ENCODE measurements at regions not wholly inside any gene's neighbourhood (a gene's known extent, or its start where the extent isn't known, plus 50 kb on each side); places are given as distances from the start of the nearest gene placed in this dataset.
"Not testable (repeated sequence)": the region's sequence is repeated elsewhere in the genome, so short reads cannot be mapped to it uniquely, and the experiment has no call there.

DNA sequence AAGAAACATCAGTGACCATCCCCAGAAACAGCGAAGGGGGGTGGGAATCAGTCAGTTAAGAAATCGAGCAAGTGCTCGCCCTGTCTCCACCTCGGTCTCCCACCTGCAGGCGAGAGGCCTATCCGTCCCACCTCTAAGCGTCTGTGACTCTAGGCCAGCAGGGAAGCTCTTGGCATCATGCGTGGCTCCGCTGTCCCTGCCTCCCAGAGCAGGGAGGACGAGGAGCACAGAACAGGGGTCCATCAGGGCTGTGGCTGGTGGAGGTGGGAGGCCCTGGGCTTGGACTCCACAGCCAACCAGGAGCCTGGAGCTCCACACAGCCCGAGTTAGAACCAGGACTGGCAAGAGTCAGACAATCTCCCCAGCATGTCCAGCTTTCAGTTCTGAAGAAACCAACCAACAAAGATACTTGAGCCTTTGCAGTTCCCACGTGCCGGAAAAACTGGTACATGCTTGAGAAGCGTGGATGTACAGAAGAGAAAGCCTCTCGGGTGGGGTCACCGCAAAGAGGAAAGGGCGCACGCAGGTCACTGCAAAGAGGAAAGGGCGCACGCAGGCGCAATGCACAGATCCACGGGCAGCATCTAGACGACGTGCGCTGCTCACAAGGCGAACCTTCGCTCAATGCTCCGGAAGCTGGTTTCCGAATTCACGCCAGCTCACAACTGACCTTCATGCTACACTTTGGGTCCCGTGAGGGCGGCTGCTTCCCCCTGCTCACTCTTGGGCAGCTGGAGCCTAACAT lies 104.5 kb upstream of the ALKAL2 start:
- TF ChIP-seq, protein P1, sequence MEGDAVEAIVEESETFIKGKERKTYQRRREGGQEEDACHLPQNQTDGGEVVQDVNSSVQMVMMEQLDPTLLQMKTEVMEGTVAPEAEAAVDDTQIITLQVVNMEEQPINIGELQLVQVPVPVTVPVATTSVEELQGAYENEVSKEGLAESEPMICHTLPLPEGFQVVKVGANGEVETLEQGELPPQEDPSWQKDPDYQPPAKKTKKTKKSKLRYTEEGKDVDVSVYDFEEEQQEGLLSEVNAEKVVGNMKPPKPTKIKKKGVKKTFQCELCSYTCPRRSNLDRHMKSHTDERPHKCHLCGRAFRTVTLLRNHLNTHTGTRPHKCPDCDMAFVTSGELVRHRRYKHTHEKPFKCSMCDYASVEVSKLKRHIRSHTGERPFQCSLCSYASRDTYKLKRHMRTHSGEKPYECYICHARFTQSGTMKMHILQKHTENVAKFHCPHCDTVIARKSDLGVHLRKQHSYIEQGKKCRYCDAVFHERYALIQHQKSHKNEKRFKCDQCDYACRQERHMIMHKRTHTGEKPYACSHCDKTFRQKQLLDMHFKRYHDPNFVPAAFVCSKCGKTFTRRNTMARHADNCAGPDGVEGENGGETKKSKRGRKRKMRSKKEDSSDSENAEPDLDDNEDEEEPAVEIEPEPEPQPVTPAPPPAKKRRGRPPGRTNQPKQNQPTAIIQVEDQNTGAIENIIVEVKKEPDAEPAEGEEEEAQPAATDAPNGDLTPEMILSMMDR (IDR thresholded peaks at IDR 0.05; ENCODE audit: insufficient read depth, low read length, missing control alignments) = no peak

DNA sequence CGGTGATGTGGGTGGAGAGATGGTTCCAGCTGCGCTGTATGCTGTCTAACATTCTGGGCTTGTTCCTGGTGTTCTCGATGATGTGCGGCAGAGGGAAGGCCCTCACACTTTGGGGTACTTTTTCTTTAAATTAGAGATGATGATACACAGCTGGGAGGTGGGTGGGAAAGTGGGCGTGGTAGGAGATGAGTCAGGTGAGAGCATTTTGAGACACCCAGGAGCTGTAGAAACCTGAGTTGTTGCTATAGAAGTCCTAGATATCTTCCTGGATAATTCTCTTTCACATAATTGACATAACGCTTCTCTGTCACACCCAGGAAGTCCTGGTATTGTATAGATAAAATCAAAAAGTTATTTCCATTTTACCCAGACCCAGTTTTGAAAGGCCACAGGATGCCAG lies 103.8 kb upstream of the ALKAL2 start:
- TF ChIP-seq, protein P1 (IDR thresholded peaks at IDR 0.05; ENCODE audit: insufficient read depth, low read length, missing control alignments) = no peak
- H3K4me3 ChIP-seq (ENCODE audit: low read depth, low read length) = no peak overlapping the region
- DNase-seq (ENCODE audit: low read depth, low spot score) = no peak
- ChIA-PET CTCF (no interaction called here), POLR2A (no interaction called here)

More for the DNA sequence above, 104.5 kb upstream of the ALKAL2 start:
- ChIA-PET CTCF (no interaction called here), POLR2A (no interaction called here)
- DNase-seq (ENCODE audit: low read depth, low spot score) = no peak
- no peak overlapping the region for H3K4me3 ChIP-seq (ENCODE audit: low read depth, low read length)

DNA sequence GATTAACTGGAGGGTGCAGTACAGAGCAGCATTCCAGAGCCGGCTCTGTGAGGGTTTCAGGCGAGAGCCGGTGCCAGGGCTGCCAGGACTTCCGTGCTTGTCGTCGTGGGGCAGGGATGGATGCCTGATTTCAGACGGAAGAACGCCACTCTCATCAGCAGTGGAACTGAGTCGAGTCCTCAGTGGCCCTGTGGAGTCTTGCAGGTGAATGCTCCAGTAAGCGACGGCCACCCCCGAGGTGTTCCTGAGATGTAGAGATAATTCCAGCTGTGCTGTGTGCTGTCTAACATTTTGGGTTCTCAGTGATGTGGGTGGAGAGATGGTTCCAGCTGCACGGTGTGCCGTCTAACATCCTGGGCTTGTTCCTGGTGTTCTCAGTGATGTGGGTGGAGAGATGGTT lies 103.1 kb upstream of the ALKAL2 start:
- H3K4me3 ChIP-seq (ENCODE audit: low read depth, low read length) = no peak overlapping the region
- ChIA-PET POLR2A (no interaction called here), CTCF (no interaction called here)
- TF ChIP-seq, protein P1 (IDR thresholded peaks at IDR 0.05; ENCODE audit: insufficient read depth, low read length, missing control alignments) = no peak
- DNase-seq (ENCODE audit: low read depth, low spot score) = no peak

DNA sequence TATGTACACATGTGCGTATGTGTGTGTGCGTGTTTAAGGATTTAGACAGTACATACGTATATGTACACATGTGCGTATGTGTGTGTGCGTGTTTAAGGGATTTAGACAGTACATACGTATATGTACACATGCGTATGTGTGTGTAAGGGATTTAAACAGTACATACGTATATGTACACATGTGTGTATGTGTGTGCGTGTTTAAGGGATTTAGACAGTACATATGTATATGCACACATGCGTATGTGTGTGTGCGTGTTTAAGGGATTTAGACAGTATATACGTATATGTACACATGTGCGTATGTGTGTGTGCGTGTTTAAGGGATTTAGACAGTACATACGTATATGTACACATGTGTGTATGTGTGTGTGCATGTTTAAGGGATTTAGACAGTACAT lies 102.1 kb upstream of the ALKAL2 start:
- CTCF ChIA-PET; POLR2A ChIA-PET; H3K4me3 ChIP-seq (ENCODE audit: low read depth, low read length); DNase-seq (ENCODE audit: low read depth, low spot score): not testable (repeated sequence)

DNA sequence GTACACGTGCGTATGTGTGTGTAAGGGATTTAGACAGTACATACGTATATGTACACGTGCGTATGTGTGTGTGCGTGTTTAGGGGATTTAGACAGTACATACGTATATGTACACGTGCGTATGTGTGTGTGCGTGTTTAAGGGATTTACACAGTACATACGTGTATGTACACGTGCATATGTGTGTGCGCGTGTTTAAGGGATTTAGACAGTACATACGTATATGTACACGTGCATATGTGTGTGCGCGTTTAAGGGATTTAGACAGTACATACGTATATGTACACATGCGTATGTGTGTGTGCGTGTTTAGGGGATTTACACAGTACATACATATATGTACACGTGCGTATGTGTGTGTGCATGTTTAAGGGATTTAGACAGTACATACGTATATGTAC lies 100.9 kb upstream of the ALKAL2 start:
- CTCF ChIA-PET; POLR2A ChIA-PET; H3K4me3 ChIP-seq (ENCODE audit: low read depth, low read length); DNase-seq (ENCODE audit: low read depth, low spot score): not testable (repeated sequence)

DNA sequence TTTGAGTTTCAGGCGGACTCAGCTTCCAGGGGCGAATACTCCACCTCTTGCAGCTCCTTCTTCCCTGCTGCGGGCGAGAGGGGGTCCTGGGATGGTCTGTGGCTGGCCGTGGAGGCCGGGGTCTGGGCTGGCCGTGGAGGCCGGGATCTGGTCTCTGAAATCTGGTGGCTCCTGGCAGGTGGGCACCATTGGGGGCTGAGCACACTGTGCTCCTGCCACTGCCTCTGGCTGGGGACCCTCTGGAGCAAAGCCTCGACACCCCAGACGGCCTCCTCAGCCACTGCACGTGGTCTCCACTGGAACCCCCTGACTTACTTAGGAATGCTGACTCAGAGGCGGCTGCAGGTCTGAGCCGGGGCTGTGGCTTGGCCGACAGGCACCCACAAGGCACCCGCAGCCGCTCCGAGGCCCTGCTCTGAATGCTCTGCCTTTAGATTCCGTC lies 100.1 kb upstream of the ALKAL2 start:
- H3K4me3 ChIP-seq (ENCODE audit: low read depth, low read length) = no peak overlapping the region
- TF ChIP-seq, protein P1 (IDR thresholded peaks at IDR 0.05; ENCODE audit: insufficient read depth, low read length, missing control alignments) = no peak
- DNase-seq (ENCODE audit: low read depth, low spot score) = no peak

DNA sequence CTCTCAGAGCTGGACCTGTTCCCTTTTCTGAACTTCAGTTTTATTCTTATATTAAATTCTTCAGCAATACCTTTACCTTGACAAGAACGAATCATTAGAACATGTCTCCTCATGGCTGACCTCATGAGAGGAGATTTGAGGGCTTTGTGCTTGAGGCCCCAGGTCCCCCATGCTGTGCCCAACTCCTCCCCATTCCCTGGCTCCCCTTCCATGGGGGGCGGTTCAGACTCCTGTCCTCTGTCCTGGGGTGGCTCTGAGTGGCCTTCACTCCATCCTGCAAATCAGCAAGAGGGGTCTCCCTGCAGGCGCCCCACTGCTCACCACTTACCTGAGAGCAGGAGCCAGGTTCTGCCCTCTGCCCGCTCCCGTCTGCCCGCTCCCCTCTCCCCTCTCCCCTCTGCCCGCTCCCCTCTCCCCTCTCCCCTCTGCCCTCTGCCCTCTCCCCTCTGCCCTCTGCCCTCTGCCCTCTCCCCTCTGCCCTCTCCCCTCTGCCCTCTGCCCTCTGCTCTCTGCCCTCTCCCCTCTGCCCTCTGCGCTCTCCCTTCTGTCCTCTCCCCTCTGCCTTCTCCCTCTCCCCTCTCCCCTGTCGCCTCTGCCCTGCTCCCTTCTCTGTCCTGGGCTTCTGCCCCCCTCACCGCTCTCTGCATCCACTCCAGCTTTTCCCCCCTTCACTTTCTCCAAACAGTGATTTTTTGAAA lies 98.7 kb upstream of the ALKAL2 start:
- POLR2A ChIA-PET = no interaction called here
- TF ChIP-seq, protein P1 (IDR thresholded peaks at IDR 0.05; ENCODE audit: insufficient read depth, low read length, missing control alignments) = no peak
- CTCF ChIA-PET = no interaction called here
- DNase-seq (ENCODE audit: low read depth, low spot score) = no peak
- no peak overlapping the region for H3K4me3 ChIP-seq (ENCODE audit: low read depth, low read length)

More for the DNA sequence above, 100.1 kb upstream of the ALKAL2 start:
- ChIA-PET POLR2A (no interaction called here), CTCF (no interaction called here)
